ENCODE measurements at regions not wholly inside any gene's neighbourhood (a gene's known extent, or its start where the extent isn't known, plus 50 kb on each side); places are given as distances from the start of the nearest gene placed in this dataset.

DNA sequence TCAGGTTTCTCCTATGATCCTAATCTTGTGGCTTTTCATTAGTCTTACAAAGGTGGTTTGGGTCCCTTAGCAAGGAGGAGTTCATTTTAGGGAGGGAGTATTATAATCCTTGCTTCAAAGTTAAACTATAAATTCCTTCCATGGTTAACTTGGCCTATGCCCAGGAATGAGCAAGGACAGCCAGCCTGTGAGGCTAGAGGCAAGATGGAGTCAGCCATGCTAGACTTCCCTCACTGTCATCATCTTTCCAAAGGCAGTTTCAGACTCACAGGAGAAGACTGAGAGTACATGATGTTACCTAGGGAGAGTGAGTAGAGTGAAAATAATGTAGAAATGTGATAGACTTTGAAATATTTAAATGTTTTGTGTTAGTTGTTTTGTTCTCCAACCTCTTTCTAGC lies 192.3 kb downstream of the GPAT3 start:
- Histone ChIP-seq H2BK20ac (ENCODE audit: low read depth, low read length) (no peak overlapping the region), H2BK15ac (ENCODE audit: low read depth, low read length) (no peak overlapping the region), H3K79me1 (ENCODE audit: low read depth in 1 of 2, low read length in 2 of 2) (no peaks in the 10 kb centered on the region), H4K20me1 (ENCODE audit: insufficient read depth, low read length) (no peaks in the 10 kb centered on the region), H3K4me1 (ENCODE audit: control insufficient read depth, insufficient read depth, low read length) (no peaks in the 10 kb centered on the region), H3K23ac (ENCODE audit: low read depth, low read length) (no peak overlapping the region), H4K5ac (ENCODE audit: low read depth, low read length) (no peak overlapping the region), H4K8ac (ENCODE audit: low read depth in 2 of 2, low read length in 2 of 2) (no peak overlapping the region), H2BK5ac (ENCODE audit: low read depth, low read length, poor library complexity, severe bottlenecking) (no peak overlapping the region), H3K27ac (ENCODE audit: insufficient read depth, low read length) (no peak overlapping the region), H3K9ac (ENCODE audit: low read depth, low read length) (no peak overlapping the region), H3K14ac (replicated peaks; ENCODE audit: low read depth, low read length) (no peak overlapping the region), H3K4ac (ENCODE audit: low read depth, low read length) (no peak overlapping the region), H3K9me1 (ENCODE audit: insufficient read depth, low read length) (no peaks in the 10 kb centered on the region), H4K91ac (ENCODE audit: insufficient read depth, low read depth, low read length) (no peak overlapping the region), H2AFZ (replicated peaks; ENCODE audit: low read length, poor library complexity) (no peak overlapping the region), H3K9me3 (ENCODE audit: control insufficient read depth, insufficient read depth, low read length) (no peaks in the 10 kb centered on the region), H3K18ac (ENCODE audit: low read depth, low read length) (no peak overlapping the region), H2BK120ac (ENCODE audit: low read depth, low read length) (no peak overlapping the region), H2AK9ac (replicated peaks; ENCODE audit: low read depth, low read length, poor library complexity) (no peak overlapping the region), H3K56ac (ENCODE audit: extremely low read depth, insufficient read depth, low read length) (no peak overlapping the region), H3K4me3 (ENCODE audit: insufficient read depth, low read depth, low read length) (no peak overlapping the region), H3K36me3 (ENCODE audit: control insufficient read depth, insufficient read depth, low read length) (no peaks in the 10 kb centered on the region), H2AK5ac (ENCODE audit: low read depth, low read length) (no peak overlapping the region), H3K27me3 (ENCODE audit: control insufficient read depth, insufficient read depth, low read length) (no peaks in the 10 kb centered on the region), H3K4me2 (ENCODE audit: low read depth, low read length) (no peak overlapping the region)
- in situ Hi-C loops (cut with MboI; ENCODE audit: low sequenced_read_pairs): no loop called here
- ChIA-PET POLR2A (ENCODE audit: unreplicated experiment) (no interaction called here), CTCF (no interaction called here)
- no peak for DNase-seq
- ATAC-seq (ENCODE audit: low read depth): no peak
- intact Hi-C loops (cut with micrococcal nuclease): no loop called here
- dilution Hi-C loops (cut with HindIII; ENCODE audit: low sequenced_read_pairs, unreplicated experiment): no loop called here
- BruUV-seq (replicated peaks): no TSS peak
- TF ChIP-seq CTCF (conservative IDR thresholded peaks at IDR 0.05; ENCODE audit: low read depth, low read length) (no peak), RCOR1 (IDR thresholded peaks at IDR 0.05; ENCODE audit: insufficient replicate concordance, low read length) (no peak), MXI1 (IDR thresholded peaks at IDR 0.05; ENCODE audit: borderline replicate concordance, low read depth, low read length) (no peak), FOS (IDR thresholded peaks at IDR 0.05; ENCODE audit: low read depth, low read length) (no peak), RAD21 (IDR thresholded peaks at IDR 0.05; ENCODE audit: low read length) (no peak)

Data from IMR-90 (cell line).